Left lung (tissue), 4 donors: ENCODE measurements at regions not wholly inside any gene's neighbourhood (a gene's known extent, or its start where the extent isn't known, plus 50 kb on each side); places are given as distances from the start of the nearest gene placed in this dataset.
A peak's percentile ranks its signal among the peaks of the same experiment; 100 is the strongest.

ENCODE experiments used
- ATAC-seq: fragments of 200-7000 bp; cut with Tn5 transposase; one replicate; pipeline ENCODE4 v1.9.1; 2020; ENCODE audit warnings: moderate library complexity
- DNase-seq, 4 donors: peaks; one replicate each; pipeline ENCODE4 v3.0.0-alpha.2; 2013 to 2020
- H3K27ac ChIP-seq, 2 donors: fragments of 200-600 bp; sonication (generic) in 1 of 2; one replicate each; pipeline versions ENCODE4 v1.5.0 to v1.8.0; 2020 to 2021
- H3K27me3 ChIP-seq, 2 donors: fragments of 200-600 bp; sonication (generic) in 1 of 2; one replicate each; pipeline versions ENCODE4 v1.5.0 to v1.8.0; 2020 to 2021
- H3K36me3 ChIP-seq, 2 donors: fragments of 200-600 bp; sonication (generic) in 1 of 2; one replicate each; pipeline versions ENCODE4 v1.5.0 to v1.8.0; 2020 to 2021
- H3K4me1 ChIP-seq, 2 donors: fragments of 200-600 bp; one replicate each; pipeline ENCODE4 v1.8.0; 2021
- H3K4me3 ChIP-seq, 2 donors: fragments of 200-600 bp; sonication (generic) in 1 of 2; one replicate each; pipeline versions ENCODE4 v1.5.0 to v1.8.0; 2020 to 2021; ENCODE audit warnings: mild to moderate bottlenecking in 1 of 2
- H3K9me3 ChIP-seq, 2 donors: fragments of 200-600 bp; sonication (generic) in 1 of 2; one replicate each; pipeline versions ENCODE4 v1.5.0 to v1.8.0; 2020 to 2021
- CTCF ChIP-seq, 2 donors: fragments of 200-600 bp; sonication (generic) in 1 of 2; IDR thresholded peaks; one replicate each; pipeline versions ENCODE4 v1.5.0 to v1.8.0; 2021; ENCODE audit warnings: antibody characterized with exemption in 2 of 2
- intact Hi-C, 2 donors: fragments of 100-400 bp; cut with DNase I; formaldehyde crosslinking; loops; one replicate each; pipeline versions ENCODE4 v1.11.2 to v1.14.2; 2022
- donor health status: DM: no; HTN: yes; CAD: no.
- donor health status: DM: no; HTN: no; CAD: no.

GRCh38 chr2:60319031-60319547, 234.4 kb downstream of the BCL11A start:
- no peak for ATAC-seq

GRCh38 chr2:60318544-60318943, 234.9 kb downstream of the BCL11A start:
- Histone ChIP-seq H3K4me1 (no peaks in the 10 kb centered on the region), H3K27ac (no peak overlapping the region), H3K36me3 (no peaks in the 10 kb centered on the region), H3K4me3 (no peak overlapping the region), H3K27me3 (peaks cover 0 to 15% of the 10 kb centered on the region in 2 donors), H3K9me3 (no peaks in the 10 kb centered on the region)
- ATAC-seq (no peak), DNase-seq (peak in 2 of 4 donors; percentile 12 to 33)
- TF ChIP-seq CTCF (IDR thresholded peaks at IDR 0.05) = no peak
- intact Hi-C loops = no loop called here

More at GRCh38 chr2:60319031-60319547, 234.4 kb downstream of the BCL11A start:
- Histone ChIP-seq H3K27ac (no peak overlapping the region), H3K4me1 (no peaks in the 10 kb centered on the region), H3K9me3 (no peaks in the 10 kb centered on the region), H3K27me3 (peaks cover 0 to 15% of the 10 kb centered on the region in 2 donors), H3K4me3 (no peak overlapping the region), H3K36me3 (no peaks in the 10 kb centered on the region)
- DNase-seq = no peak
- no peak for TF ChIP-seq CTCF (IDR thresholded peaks at IDR 0.05)
- intact Hi-C loops = no loop called here

GRCh38 chr2:60317844-60318243, 235.6 kb downstream of the BCL11A start:
- TF ChIP-seq CTCF (IDR thresholded peaks at IDR 0.05) = no peak
- peaks cover 0 to 15% of the 10 kb centered on the region in 2 donors for H3K27me3 ChIP-seq
- no peaks in the 10 kb centered on the region for H3K9me3 ChIP-seq
- H3K4me1 ChIP-seq = no peaks in the 10 kb centered on the region
- intact Hi-C loops = no loop called here
- H3K4me3 ChIP-seq = no peak overlapping the region
- peak; percentile 93 for ATAC-seq
- H3K27ac ChIP-seq = no peak overlapping the region
- no peak for DNase-seq
- no peaks in the 10 kb centered on the region for H3K36me3 ChIP-seq

- Histone ChIP-seq H3K36me3 (no peaks in the 10 kb centered on the region), H3K27me3 (peaks cover 0 to 15% of the 10 kb centered on the region in 2 donors), H3K4me3 (no peak overlapping the region), H3K4me1 (no peaks in the 10 kb centered on the region), H3K9me3 (no peaks in the 10 kb centered on the region), H3K27ac (no peak overlapping the region)
- no peak for TF ChIP-seq CTCF (IDR thresholded peaks at IDR 0.05)
- DNase-seq = no peak
- ATAC-seq = no peak
- intact Hi-C loops = no loop called here
Observed at GRCh38 chr2:60317034-60317386, 236.4 kb downstream of the BCL11A start.

GRCh38 chr2:60316381-60317033, 236.9 kb downstream of the BCL11A start:
- H3K9me3 ChIP-seq = no peaks in the 10 kb centered on the region
- ATAC-seq (no peak), DNase-seq (no peak)
- peaks cover 0 to 15% of the 10 kb centered on the region in 2 donors for H3K27me3 ChIP-seq
- H3K4me1 ChIP-seq = no peaks in the 10 kb centered on the region
- no peak for TF ChIP-seq CTCF (IDR thresholded peaks at IDR 0.05)
- H3K4me3 ChIP-seq = no peak overlapping the region
- no peak overlapping the region for H3K27ac ChIP-seq
- intact Hi-C loops = no loop called here
- H3K36me3 ChIP-seq = no peaks in the 10 kb centered on the region
